ENCODE measurements at regions not wholly inside any gene's neighbourhood (a gene's known extent, or its start where the extent isn't known, plus 50 kb on each side); places are given as distances from the start of the nearest gene placed in this dataset.

GRCh38 chr12:63423839-63424238, 244.5 kb downstream of the DPY19L2 start:
- TF ChIP-seq POLR2AphosphoS5 (IDR thresholded peaks at IDR 0.05), result no peak
- TF ChIP-seq POLR2A (IDR thresholded peaks at IDR 0.05; ENCODE audit: low read depth), result no peak
